Right renal cortex interstitium (tissue), 3 donors: ENCODE measurements at regions not wholly inside any gene's neighbourhood (a gene's known extent, or its start where the extent isn't known, plus 50 kb on each side); places are given as distances from the start of the nearest gene placed in this dataset.
"Not testable (repeated sequence)": the region's sequence is repeated elsewhere in the genome, so short reads cannot be mapped to it uniquely, and the experiment has no call there.

Source experiments
- DNase-seq, 3 donors: peaks; one replicate each; pipeline ENCODE4 v3.0.0-alpha.2; 2013; ENCODE audit warnings: low read depth in 3 of 3, low spot score in 2 of 3

DNA sequence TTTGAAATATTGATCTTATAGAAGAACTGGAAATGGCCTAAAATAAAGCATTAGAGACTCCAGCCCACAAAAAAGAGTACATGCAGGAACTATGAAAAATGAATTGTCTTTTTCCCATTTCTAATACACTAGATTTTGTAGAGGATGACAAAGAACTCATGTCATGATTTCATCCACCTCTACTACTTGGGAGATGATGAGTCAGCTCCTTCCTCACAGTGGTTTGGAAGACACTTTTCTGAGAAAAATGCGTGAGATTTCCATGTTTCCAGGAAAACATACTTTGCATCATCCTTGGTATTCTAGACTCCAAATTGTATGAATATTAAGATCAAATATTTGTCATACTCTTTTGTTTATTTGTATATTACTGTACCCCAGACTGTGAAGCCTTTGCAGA, 500.5 kb downstream of the FAM181B start:
- DNase-seq = no peak

DNA sequence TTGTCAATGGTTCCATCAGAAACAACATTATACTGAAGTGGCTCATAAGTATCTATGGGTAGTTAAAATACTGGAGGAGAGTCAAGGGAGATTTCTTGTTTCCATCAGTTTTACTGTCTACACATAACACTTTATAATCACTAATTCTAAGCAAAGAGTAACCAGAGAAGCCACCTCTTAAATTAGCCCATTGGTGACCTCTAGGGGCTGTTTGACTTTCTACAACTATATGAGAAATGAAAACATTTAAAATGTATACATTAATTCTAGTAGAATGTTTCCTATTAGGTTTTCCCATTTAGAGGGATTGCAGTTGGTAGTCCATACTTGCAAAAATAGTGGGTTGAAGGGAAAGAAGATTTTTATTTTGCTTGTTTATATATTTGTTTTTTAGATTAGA, 504.3 kb downstream of the FAM181B start:
- peak; percentile 14 to 36 (median 27) for DNase-seq

DNA sequence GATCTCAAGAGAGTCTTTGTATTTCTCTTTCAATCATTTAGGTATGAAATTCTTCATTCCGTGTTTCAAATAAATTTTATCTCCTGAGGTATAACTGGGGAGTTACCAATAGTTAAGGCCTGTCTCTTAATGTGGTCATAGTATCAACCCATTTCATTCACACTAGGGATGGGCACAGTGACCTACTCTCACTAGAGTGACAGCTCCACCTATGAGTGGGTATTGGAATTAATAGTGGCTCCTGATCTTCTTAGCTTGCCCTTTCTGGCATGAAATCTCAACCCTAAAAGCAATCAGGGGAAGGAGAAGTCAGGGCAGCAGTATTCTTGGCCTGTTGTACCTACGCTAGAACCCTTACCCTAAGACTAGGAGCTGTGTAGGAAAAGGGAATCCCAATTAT, 507.7 kb downstream of the FAM181B start:
- no peak for DNase-seq

DNA sequence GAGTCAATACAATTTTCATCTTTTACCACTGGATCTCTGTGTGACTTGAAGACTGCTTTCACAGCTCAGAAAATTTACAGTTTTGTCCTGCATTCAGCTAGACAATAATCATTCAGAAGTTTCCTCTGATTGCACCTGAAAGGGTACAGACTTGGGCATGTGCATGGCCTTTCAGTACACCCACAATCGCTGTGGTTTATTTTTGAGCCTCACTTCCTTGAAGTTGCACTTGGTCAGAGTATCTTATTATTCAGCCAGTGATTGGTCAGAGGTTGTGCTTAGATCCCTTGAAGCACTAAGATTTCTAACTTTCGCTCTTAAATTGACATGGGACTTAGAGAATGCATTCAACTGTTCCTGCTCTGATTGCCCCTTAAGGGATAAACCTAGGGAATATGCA, 508.2 kb downstream of the FAM181B start:
- DNase-seq = no peak

DNA sequence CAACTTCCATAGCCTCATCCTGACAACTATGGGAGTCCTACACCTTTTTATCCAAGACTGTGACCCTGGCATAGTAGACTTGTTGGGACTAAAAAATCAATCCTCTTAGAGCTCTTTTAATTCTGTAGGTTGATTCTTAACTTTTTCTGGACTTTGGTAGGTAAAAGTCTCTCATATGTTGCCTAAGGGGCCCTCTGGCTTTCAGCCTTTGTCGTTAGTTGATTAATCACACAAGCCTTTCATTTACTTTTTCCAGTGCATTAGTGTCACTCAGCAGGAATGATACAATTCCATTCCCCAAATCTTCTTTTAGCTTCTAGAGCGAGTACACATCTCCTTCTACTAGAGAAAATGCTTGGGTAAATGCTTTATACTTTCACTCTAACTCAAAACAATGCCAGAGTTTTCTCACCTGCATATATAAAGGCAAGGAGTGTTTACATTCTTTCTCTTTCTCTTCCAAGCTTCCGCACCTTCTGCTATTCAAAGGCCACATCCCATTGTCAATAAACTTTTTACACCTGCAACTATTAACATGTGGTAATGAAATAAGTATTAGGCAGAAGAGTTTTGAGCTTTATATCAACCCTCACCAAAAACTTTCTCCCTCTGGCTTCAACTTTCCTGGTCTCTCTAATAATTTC, 516.6 kb downstream of the FAM181B start:
- DNase-seq = no peak

DNA sequence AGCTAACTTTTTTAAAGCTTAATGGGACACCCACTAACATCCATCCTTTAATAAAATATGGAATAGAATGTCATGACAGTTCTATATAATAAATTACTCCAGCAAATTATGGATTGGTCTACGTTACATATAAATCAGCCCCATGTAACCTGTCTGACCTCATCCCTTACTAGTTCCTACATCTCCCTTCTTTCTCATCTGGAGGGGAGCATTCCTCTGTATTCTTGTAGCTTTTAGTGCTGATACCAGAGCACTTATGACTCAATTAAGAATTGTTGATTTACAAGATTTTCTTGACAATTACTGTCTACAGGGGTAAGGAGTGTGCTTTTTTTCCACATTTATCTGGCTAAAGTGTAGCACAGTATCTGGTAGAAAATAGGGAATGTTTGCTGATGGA, 523.7 kb downstream of the FAM181B start:
- DNase-seq = no peak

DNA sequence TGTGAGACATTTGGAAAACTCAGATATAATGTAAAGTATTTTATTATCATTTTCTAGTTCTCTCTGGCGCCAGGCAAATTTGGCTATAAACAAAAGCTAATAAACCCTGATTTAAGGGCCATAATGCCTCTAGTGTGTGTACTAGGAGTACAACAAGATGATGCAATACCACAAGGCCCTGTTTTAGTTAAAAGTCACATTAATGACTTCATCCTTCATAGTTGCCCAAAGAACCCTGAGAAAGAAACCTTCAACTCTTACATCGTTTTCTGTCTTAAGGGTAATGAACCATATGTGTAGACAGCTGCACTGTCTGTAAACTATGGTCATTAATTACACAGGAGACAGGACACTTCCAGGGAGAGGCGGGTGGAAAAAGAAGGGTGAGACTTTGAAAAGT, 538.4 kb downstream of the FAM181B start:
- no peak for DNase-seq

DNA sequence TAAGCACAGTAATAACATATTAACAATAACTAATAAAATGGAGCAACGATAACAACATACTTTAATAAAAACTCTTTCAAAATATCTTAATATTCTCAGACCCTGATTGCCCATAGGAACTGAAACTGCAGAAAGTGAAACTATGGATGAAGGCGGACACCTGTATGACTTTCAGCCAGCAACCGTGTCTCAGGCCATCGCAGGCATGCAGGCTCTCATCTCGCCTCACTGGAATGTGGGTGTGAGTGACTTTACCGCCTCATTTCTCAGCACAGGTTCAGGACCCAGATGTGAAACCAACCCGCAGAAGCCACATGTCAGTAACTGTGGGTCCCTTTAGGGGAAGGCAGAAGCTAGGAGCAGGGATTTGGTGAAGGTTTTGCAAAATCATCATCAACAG, 539.1 kb downstream of the FAM181B start:
- no peak for DNase-seq

DNA sequence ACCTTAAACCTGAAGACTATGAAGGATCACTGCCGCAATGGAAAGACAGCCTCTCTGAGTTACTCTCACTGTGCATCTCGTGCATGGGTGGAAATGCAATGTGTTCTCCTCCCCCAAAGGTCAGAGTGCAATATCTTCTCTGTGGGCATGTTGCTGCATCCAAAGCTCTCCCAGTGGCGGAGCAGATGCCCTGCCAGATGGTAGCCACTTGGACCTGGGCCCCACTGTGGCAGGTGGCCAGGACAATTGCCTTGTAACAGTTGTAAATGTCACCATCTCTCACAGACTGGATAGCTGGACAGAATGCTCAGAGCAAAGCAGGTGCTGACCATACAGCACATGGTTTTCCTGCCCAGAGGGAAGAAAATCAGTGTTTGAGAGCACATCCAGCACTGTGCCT, 542.0 kb downstream of the FAM181B start:
- no peak for DNase-seq

DNA sequence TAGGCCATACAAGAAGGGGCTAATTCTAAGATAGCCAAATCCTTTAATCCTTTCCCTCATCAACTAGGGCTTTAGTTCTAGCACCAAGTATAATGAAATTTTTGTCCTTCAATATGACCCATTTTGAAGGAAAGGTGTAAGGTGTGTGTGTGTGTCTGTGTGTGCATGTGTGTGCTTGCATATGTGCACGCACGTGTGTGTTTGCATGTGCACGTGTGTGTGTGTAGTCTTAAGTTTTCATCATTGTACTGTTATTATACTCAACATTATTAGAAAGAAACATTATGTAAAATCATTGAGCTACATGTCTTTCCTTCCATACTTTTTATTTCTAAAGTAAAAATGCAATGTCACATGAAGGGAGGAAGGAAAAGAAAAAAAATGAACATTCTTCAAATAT, 547.7 kb downstream of the FAM181B start:
- DNase-seq = no peak

DNA sequence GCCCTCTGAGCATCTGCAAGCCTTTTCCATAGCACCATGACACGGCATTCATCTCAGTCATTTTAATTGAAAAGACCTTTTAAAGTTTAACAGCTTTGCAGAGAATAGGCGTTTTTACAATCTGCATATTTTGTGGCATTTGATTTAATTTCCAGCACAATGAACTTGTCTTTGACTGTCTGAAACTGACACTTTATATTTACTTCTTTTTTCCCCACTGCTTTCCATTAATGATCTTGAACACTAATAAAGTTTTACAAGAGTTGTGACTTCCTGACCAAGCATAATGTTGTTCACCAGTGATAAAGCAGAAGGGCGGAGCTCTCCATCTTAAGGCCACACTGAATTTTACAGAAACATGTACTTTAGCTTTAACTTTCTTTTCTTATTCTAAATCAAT, 548.7 kb downstream of the FAM181B start:
- no peak for DNase-seq

DNA sequence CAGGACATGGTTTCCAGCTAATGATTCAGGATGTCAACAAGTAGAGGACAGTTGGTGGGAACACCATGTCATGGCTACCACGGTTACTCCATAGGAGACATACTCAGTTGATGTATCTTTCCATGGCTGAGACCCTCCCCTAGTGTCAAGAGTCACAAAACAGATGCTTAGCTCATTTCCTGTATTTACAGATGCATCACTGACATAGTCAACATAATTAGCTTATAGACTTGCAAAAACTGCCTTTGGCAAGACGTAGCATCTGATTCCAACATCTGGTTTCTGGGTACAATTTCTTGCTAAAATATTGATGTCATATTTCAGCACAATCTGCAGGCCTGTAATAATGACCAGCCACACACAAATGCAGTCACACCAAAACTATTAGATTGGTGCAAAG, 550.3 kb downstream of the FAM181B start:
- DNase-seq = no peak

DNA sequence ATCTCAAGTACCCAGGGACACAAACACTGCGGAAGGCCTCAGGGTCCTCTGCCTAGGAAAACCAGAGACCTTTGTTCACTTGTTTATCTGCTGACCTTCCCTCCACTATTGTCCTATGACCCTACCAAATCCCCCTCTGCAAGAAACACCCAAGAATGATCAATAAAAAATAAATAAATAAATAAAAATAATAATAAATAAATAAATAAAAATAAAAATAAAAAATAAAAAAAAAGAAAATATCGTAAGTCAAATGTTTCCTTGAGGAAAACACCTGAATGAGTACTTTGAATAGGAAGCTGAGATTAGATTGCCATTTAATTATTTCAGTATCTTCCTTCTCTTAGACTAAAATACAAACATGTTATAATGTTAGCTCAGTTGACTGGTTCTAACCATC, 551.0 kb downstream of the FAM181B start:
- DNase-seq = not testable (repeated sequence)

DNA sequence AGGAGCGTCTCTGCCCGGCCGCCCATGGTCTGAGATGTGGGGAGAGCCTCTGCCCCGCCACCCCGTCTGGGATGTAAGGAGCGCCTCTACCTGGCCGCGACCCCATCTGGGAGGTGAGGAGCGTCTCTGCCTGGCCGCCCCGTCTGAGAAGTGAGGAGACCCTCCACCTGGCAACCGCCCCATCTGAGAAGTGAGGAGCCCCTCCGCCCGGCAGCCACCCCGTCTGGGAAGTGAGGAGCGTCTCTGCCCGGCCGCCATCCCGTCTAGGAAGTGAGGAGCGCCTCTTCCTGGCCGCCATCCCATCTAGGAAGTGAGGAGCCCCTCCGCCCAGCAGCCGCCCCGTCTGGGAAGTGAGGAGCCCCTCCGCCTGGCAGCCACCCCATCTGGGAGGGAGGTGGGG, 551.9 kb downstream of the FAM181B start:
- not testable (repeated sequence) for DNase-seq

DNA sequence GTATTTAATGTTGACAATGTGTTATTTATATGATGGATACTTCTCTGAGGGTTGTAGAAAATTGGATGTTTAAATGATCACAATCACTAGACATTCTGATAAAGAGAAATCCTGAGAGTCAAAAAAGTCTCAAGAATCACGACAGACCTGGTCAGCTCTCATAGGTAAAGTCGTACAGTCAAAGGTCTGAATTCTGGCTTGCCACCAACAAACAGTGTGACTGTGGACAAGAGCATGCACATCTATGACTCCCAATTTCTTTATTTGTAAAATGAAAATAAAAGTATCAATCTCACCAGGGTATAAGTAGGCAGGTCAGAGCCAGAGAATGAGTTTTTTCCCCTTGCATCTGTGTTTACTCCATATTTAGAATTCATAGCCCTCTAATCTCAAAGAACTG, 556.7 kb downstream of the FAM181B start:
- DNase-seq = no peak

DNA sequence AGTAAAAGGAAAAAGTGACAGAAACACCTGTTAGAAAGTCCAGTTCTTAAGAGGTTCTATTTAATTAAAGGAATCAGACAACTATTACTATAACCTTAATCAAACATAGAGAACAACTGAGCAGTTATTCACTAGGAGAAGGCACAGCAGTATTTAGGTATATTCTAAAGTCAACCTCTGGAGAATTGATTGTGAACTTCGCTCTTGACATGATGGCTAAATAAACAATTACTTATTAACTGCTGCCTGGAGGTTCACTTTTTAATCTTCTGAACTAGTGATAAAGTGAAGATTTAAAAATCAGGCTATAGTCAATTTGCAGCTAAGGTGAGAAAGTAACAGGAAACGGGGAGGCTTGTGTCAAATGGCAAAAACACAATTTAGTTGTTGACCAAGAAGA, 557.3 kb downstream of the FAM181B start:
- DNase-seq = no peak

DNA sequence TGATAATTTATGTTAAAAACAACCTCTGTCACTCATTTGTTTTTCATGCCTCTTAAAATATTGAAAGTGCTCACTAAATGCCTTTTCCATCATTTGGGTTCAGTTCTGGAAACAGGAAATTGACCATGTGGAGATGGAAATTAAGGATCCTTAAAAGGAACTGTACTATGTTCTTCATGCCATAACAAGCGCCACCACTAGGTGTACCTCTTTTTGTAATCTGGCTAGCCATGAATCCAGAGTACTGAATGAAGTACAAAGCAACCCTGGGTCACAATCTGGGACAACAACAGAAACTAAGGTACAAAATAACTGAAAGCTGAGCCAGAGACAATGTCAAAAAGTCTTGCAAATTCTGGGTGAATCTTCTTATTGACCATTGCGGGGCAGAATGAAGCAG, 559.1 kb downstream of the FAM181B start:
- no peak for DNase-seq

DNA sequence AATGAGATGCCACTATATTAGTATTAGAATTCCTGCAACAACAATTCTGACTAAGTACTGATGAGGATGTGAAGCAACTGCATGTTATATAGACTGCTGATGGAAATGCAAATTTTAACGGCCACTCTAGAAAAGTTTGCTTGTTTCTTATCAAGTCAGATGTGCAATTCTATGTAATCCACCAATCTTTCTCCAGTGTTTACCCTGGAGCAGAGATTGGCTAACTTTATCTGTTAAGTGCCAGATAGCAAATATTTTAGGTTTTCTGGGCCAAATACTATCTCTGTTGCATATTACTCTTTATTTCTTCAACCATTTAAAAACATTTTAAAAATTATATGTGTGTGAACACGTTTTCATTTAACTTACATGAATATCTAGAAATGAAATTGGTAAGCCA, 586.9 kb downstream of the FAM181B start:
- no peak for DNase-seq

DNA sequence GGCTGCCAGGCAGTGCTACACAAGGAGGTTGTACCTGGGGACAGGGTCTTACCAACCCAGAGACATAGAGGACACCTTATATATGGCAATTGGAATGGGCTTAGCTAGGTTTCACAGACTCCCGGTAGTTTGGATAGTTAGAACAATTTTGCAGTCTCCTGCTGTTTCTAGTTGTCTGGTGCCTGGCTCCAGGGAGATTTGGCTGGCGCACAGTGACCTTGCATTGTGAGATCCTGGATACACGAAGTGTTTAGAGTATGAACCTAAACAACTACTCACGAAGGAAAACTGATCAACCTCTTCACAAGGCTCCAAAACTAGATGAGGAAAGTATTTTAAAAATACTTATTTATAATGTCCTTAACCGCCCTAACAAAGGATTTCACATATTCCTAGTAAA, 614.7 kb downstream of the FAM181B start:
- no peak for DNase-seq

DNA sequence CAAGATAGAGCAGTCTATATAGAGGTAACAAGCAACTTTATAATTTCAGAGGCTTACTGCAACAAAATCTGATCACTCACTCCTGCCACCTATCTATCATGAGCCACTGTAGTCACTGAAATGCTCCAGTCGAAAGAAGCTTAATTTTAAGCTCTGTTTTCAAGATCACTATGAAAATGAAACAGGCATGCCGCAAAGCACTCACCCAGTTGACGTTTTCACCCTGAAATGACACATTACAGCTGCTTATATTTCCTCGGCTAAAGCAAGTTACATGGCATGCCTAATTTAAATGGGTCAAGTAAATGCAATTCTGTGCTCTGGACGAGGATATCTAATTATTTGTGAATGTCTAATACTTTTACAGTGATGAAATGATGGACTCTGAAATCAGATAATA, 616.3 kb downstream of the FAM181B start:
- DNase-seq = no peak

DNA sequence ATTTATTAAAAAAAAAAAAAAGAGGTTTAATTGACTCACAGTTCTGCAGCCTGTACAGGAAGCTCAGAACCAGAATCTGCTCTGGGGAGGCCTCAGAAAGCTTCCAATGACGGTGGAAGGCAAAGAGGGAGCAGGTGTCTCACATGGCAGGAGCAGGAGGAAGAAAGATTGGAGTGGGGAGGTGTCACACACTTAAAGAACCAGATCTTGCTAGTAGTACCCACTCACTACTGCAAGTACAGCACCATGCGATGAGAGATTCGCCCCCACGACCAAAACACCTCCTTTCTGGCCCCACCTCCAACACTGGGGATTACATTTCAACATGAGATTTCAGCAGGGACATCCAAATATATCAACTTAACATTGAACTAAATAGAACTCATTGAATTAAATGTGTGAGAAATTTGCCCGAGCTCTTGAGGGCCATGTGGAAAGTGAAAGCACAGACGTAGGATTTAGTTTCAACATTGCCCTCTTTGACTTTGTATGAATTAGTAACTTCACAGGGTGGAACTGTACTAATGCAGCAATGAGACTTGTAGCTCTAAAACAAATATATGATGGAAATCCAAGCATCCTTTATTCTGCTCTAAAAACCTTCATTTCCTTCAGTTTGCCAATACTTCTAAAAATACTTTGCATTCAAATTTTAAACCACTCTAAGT, 628.2 kb downstream of the FAM181B start:
- no peak for DNase-seq

DNA sequence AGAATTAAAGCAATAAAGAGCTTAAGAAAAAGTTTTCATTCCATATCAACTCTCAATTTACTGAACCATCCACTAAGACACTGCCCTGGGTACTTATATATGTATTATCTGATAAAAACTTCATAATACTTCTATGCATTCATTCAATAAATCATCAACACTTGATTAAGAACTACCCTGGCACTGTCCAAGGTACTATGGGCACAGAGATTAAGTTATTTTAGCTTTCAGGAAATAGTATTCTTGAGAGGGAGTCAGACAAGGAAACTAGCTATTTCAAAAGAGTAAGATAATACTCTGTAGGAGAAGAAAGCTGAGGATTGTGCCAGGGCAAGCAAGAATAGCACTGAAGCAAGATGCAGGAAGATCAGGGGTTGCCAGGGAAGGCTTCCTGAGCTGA, 640.8 kb downstream of the FAM181B start:
- DNase-seq = no peak

DNA sequence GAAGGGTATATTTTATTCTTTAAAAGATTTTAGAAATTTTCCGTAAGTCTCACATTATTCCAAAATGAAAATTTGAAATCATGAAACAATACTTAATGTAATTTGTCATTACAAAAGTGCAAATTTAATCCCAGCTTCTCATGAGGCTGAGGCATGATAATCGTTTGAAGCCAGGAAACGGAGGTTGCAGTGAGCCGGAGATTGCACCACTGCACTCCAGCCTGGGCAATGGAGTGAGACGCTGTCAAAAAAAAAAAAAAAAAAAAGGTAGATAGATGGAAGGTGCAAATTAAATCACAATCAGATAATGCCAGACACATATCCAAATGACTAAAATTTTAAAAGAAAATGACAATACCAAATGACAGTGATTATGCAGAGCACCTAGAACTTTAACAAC, 644.2 kb downstream of the FAM181B start:
- no peak for DNase-seq
